Stomach (tissue), 8 donors: ENCODE measurements at regions not wholly inside any gene's neighbourhood (a gene's known extent, or its start where the extent isn't known, plus 50 kb on each side); places are given as distances from the start of the nearest gene placed in this dataset.

Experiments
- DNase-seq, 2 donors: peaks; one replicate each; pipeline versions ENCODE4 v3.0.0 to v3.0.0-alpha.2; 2013 to 2019
- H3K27ac ChIP-seq, 5 donors: fragments of 200-600 bp in 4 of 5; sonication (generic) in 4 of 5; one replicate each; pipeline ENCODE4 v1.5.1; 2013 to 2019; ENCODE audit warnings: mild to moderate bottlenecking in 1 of 5, moderate library complexity in 1 of 5
- H3K27me3 ChIP-seq, 3 donors: fragments of 200-600 bp; sonication (generic); one replicate each; pipeline ENCODE4 v1.5.1; 2017 to 2019; ENCODE audit warnings: mixed run types in 1 of 3
- H3K36me3 ChIP-seq, 4 donors: fragments of 200-600 bp; sonication (generic); 1 replicate in 3 of 4; 2 replicates in 1 of 4; pipeline ENCODE4 v1.5.1; 2016 to 2019
- H3K4me1 ChIP-seq, 4 donors: fragments of 200-600 bp; sonication (generic); one replicate each; pipeline ENCODE4 v1.5.1; 2016 to 2019
- H3K4me3 ChIP-seq, 4 donors: fragments of 200-600 bp; sonication (generic) in 3 of 4; one replicate each; pipeline ENCODE4 v1.5.1; 2016 to 2019; ENCODE audit warnings: mild to moderate bottlenecking in 1 of 4
- H3K9me3 ChIP-seq, 4 donors: fragments of 200-600 bp; sonication (generic); one replicate each; pipeline ENCODE4 v1.5.1; 2016 to 2019
- EP300 ChIP-seq: sonication (generic); formaldehyde crosslinking; IDR thresholded peaks from one replicate; pipeline ENCODE4 v1.6.1; 2017; ENCODE audit warnings: antibody characterized with exemption
- POLR2A ChIP-seq, 4 donors: fragments of 450-650 bp; IDR thresholded peaks; one replicate each; pipeline ENCODE4 v1.6.1; 2016; ENCODE audit warnings: antibody characterized with exemption in 4 of 4, control low read depth in 2 of 4, mild to moderate bottlenecking in 1 of 4, moderate library complexity in 1 of 4
- POLR2AphosphoS5 ChIP-seq, 3 donors: sonication (generic); formaldehyde crosslinking; IDR thresholded peaks; one replicate each; pipeline ENCODE4 v1.6.1; 2016; ENCODE audit warnings: antibody characterized with exemption in 3 of 3
- WGBS, 5 donors: extraction: QIAGEN DNeasy Blood & Tissue Kit in 3 of 5; methylation state at CpG; one replicate each; pipeline versions ENCODE4 v1.1.5 to v1.1.7; 2013 to 2018; 5-methylcytosine and 5-hydroxymethylcytosine counted together
- intact Hi-C: fragments of 100-400 bp; cut with DNase I; formaldehyde crosslinking; loops from one replicate; pipeline ENCODE4 v1.15.1; 2023; ENCODE audit warnings: low total_unique reads
- TF ChIP-seq, protein P1 (sequence below), 7 experiments: fragments of 450-650 bp in 4 of 7; fragments of 200-600 bp in 3 of 7; sonication (generic) in 3 of 7; IDR thresholded peaks; one replicate each; pipeline ENCODE4 v1.5.1; 2016 to 2019; ENCODE audit warnings: antibody characterized with exemption in 7 of 7, control low read depth in 2 of 7, mild to moderate bottlenecking in 1 of 7
- donor health status: healthy with polysubstance abuse.
- donor health status: Bipolar disorder and iron deficiency.
- donor health status: healthy.

DNA sequence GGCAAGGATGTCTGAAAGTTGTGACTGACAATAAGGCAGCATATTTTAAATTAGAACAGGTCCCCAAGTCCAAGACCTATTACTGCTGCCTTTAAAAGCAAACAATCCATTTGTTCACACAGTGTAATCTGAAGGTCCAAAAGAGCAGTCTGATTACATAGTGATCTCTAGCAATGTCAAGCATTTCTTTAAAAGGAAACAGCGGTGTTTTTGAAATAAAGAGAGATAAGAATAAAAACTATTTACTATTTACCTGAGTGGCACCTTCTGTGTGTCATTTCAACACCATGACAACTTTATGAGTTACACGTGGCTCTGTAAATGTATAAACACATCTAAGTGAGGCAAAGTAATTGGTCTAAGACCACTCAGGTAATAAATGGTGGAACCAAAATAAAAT is 1009.9 kb upstream of the CNTNAP5 start:
- Histone ChIP-seq H3K27ac (no peak overlapping the region), H3K36me3 (no peaks in the 10 kb centered on the region), H3K4me3 (no peak overlapping the region), H3K9me3 (no peaks in the 10 kb centered on the region), H3K27me3 (no peaks in the 10 kb centered on the region), H3K4me1 (no peaks in the 10 kb centered on the region)
- DNase-seq: peak in 1 of 2 donors; percentile 9
- no peak for TF ChIP-seq EP300
- no peak for TF ChIP-seq POLR2A (IDR thresholded peaks at IDR 0.05)
- intact Hi-C loops: no loop called here
- WGBS, 5 donors: 24 to 37% (median 34%) methylated on average over 2 of the region's 2 CpGs

DNA sequence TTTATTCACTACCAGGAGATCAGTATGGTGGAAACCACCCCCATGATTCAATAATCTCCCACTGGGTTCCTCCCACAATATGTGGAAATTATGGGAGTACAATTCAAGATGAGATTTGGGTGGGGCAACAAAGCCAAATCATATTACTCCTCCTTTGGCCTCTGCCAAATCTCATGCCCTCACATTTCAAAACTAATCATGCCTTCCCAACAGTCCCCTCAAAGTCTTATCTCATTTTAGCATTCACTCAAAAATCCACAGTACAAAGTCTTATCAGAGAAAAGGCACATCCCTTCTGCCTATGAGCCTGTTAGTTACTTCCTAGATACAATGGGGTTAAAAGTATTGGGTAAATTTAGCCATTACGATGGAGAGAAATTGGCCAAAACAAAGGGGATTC is 989.5 kb upstream of the CNTNAP5 start:
- Histone ChIP-seq H3K27me3 (no peaks in the 10 kb centered on the region), H3K4me3 (no peak overlapping the region), H3K27ac (no peak overlapping the region), H3K9me3 (peaks cover 2 to 13% (median 10%) of the 10 kb centered on the region in 4 donors), H3K4me1 (no peaks in the 10 kb centered on the region), H3K36me3 (no peaks in the 10 kb centered on the region)
- TF ChIP-seq POLR2AphosphoS5 (IDR thresholded peaks at IDR 0.05) (no peak), EP300 (no peak), POLR2A (IDR thresholded peaks at IDR 0.05) (no peak)
- TF ChIP-seq, protein P1, sequence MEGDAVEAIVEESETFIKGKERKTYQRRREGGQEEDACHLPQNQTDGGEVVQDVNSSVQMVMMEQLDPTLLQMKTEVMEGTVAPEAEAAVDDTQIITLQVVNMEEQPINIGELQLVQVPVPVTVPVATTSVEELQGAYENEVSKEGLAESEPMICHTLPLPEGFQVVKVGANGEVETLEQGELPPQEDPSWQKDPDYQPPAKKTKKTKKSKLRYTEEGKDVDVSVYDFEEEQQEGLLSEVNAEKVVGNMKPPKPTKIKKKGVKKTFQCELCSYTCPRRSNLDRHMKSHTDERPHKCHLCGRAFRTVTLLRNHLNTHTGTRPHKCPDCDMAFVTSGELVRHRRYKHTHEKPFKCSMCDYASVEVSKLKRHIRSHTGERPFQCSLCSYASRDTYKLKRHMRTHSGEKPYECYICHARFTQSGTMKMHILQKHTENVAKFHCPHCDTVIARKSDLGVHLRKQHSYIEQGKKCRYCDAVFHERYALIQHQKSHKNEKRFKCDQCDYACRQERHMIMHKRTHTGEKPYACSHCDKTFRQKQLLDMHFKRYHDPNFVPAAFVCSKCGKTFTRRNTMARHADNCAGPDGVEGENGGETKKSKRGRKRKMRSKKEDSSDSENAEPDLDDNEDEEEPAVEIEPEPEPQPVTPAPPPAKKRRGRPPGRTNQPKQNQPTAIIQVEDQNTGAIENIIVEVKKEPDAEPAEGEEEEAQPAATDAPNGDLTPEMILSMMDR (IDR thresholded peaks at IDR 0.05): no peak
- intact Hi-C loops: no loop called here
- no peak for DNase-seq
- 29 to 88% (median 58%) methylated on average over 1 of the region's 1 CpG for WGBS, 5 donors

DNA sequence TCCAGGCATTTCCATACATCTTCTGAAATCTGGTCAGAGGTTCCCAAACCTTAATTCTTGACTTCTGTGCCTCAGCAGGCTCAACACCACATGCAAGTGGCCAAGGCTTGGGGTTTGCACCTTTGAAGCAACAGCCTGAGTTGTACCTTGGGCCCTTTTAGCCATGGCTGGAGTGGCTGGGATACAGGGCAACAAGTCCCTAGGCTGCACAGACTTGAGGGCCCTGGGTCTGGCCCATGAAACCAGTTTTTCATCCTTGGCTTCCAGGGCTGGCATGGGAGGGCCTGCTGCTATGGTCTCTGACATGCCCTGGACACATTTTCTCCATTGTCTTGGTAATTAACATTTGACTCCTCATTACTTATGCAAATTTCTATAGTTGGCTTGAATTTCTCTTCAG is 988.8 kb upstream of the CNTNAP5 start:
- TF ChIP-seq, protein P1 (IDR thresholded peaks at IDR 0.05): no peak
- TF ChIP-seq POLR2AphosphoS5 (IDR thresholded peaks at IDR 0.05) (no peak), EP300 (no peak), POLR2A (IDR thresholded peaks at IDR 0.05) (no peak)
- H3K4me3 ChIP-seq: no peak overlapping the region
- H3K4me1 ChIP-seq: no peaks in the 10 kb centered on the region
- intact Hi-C loops: no loop called here
- no peaks in the 10 kb centered on the region for H3K27me3 ChIP-seq
- H3K36me3 ChIP-seq: no peaks in the 10 kb centered on the region
- H3K27ac ChIP-seq: no peak overlapping the region
- DNase-seq: no peak
- peaks cover 2 to 13% (median 10%) of the 10 kb centered on the region in 4 donors for H3K9me3 ChIP-seq

DNA sequence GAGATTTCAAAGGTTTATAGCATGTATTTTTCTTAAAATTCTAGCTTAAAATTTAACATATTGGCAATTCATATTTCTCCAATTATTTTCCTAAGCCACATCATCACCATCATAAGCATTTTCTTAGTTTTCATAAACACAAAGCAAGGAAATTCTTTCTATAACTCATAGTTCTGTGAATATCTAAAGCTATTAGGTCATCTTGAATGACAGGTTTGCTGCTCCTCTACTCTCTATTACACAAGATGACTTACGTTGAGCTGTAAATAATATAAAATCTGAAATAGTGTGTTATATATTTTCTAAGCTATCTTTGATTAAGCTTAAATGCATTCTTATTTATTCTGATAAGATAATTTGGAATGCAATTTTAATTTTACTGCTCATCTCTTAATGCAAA is 984.6 kb upstream of the CNTNAP5 start:
- H3K27me3 ChIP-seq: no peaks in the 10 kb centered on the region
- TF ChIP-seq POLR2A (IDR thresholded peaks at IDR 0.05) (no peak), POLR2AphosphoS5 (IDR thresholded peaks at IDR 0.05) (no peak), EP300 (no peak)
- TF ChIP-seq, protein P1 (IDR thresholded peaks at IDR 0.05): no peak
- no peak for DNase-seq
- H3K9me3 ChIP-seq: peaks cover 2 to 11% (median 8%) of the 10 kb centered on the region in 4 donors
- H3K36me3 ChIP-seq: no peaks in the 10 kb centered on the region
- no peaks in the 10 kb centered on the region for H3K4me1 ChIP-seq
- no peak overlapping the region for H3K27ac ChIP-seq
- 77 to 90% (median 82%) methylated on average over 1 of the region's 1 CpG for WGBS, 5 donors
- intact Hi-C loops: no loop called here
- H3K4me3 ChIP-seq: no peak overlapping the region

DNA sequence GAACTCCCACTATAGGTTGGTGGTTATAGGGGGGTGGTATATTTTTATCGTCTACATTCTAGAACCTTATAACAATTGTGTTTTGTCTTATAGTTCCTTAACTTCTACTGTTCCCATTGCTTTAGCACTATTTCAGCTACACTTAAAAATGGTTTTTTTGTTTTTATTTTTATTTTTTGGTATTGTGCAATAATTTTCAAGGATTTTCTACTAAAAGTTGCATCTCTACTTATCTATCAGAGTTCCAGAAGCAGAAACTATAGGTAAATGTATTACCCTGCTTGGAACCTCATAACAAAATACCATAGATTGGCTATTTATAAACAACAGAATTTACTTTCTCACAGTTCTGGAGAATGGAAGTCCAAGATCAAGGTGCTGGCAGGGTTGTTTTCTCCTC is 981.6 kb upstream of the CNTNAP5 start:
- WGBS, 5 donors: 85 to 98% (median 94%) methylated on average over 1 of the region's 1 CpG
- H3K36me3 ChIP-seq: no peaks in the 10 kb centered on the region
- no peak overlapping the region for H3K4me3 ChIP-seq
- intact Hi-C loops: no loop called here
- no peak for TF ChIP-seq POLR2AphosphoS5 (IDR thresholded peaks at IDR 0.05)
- TF ChIP-seq EP300: no peak
- TF ChIP-seq, protein P1 (IDR thresholded peaks at IDR 0.05): no peak
- TF ChIP-seq POLR2A (IDR thresholded peaks at IDR 0.05): no peak
- H3K9me3 ChIP-seq: no peaks in the 10 kb centered on the region
- DNase-seq: no peak
- H3K27ac ChIP-seq: no peak overlapping the region
- H3K27me3 ChIP-seq: no peaks in the 10 kb centered on the region
- H3K4me1 ChIP-seq: no peaks in the 10 kb centered on the region
